Activated CD8-positive, alpha-beta memory T cell treated with anti-CD3 and anti-CD28 coated beads, Interleukin-2, amount 50 U/mL, for 1 hour (primary cell): ENCODE measurements at regions not wholly inside any gene's neighbourhood (a gene's known extent, or its start where the extent isn't known, plus 50 kb on each side); places are given as distances from the start of the nearest gene placed in this dataset.
"Not testable (repeated sequence)": the region's sequence is repeated elsewhere in the genome, so short reads cannot be mapped to it uniquely, and the experiment has no call there.

Source experiments
- DNase-seq: peaks from one replicate; pipeline ENCODE4 v3.0.0-alpha.2; 2020; ENCODE audit errors: extremely low read depth

GRCh38 chrX:140337263-140337662, 167.6 kb downstream of the SOX3 start:
- DNase-seq: no peak

- no peak for DNase-seq
Measured at GRCh38 chrX:140318296-140318695, 186.6 kb downstream of the SOX3 start.

- DNase-seq: no peak
Measured at GRCh38 chrX:140317462-140317861, 187.4 kb downstream of the SOX3 start.

GRCh38 chrX:140298960-140299825, 205.7 kb downstream of the SOX3 start:
- DNase-seq: no peak

- DNase-seq: no peak
Measured at GRCh38 chrX:140297273-140297672, 207.6 kb downstream of the SOX3 start.

GRCh38 chrX:140292961-140293360, 211.9 kb downstream of the SOX3 start:
- no peak for DNase-seq

GRCh38 chrX:140292188-140292587, 212.7 kb downstream of the SOX3 start:
- no peak for DNase-seq

- DNase-seq: no peak
Measured at GRCh38 chrX:140274811-140275525, 229.9 kb downstream of the SOX3 start.

GRCh38 chrX:140273921-140274320, 230.9 kb downstream of the SOX3 start:
- DNase-seq: no peak

GRCh38 chrX:140250391-140250790, 254.5 kb downstream of the SOX3 start:
- no peak for DNase-seq

GRCh38 chrX:140249088-140249487, 255.8 kb downstream of the SOX3 start:
- DNase-seq: no peak

- no peak for DNase-seq
Measured at GRCh38 chrX:140229191-140229590, 263.9 kb upstream of the CXorf66 start.

GRCh38 chrX:140226037-140226436, 260.7 kb upstream of the CXorf66 start:
- DNase-seq: not testable (repeated sequence)

- not testable (repeated sequence) for DNase-seq
Measured at GRCh38 chrX:140215894-140216293, 250.6 kb upstream of the CXorf66 start.

- not testable (repeated sequence) for DNase-seq
Measured at GRCh38 chrX:140214518-140214917, 249.2 kb upstream of the CXorf66 start.

GRCh38 chrX:140206657-140207056, 241.3 kb upstream of the CXorf66 start:
- DNase-seq: no peak

- no peak for DNase-seq
Measured at GRCh38 chrX:140190441-140191108, 225.3 kb upstream of the CXorf66 start.

- no peak for DNase-seq
Measured at GRCh38 chrX:140180585-140180984, 215.3 kb upstream of the CXorf66 start.

GRCh38 chrX:140177821-140178220, 212.5 kb upstream of the CXorf66 start:
- DNase-seq: no peak

GRCh38 chrX:140172401-140172800, 207.1 kb upstream of the CXorf66 start:
- no peak for DNase-seq

- DNase-seq: no peak
Measured at GRCh38 chrX:140167551-140167950, 202.2 kb upstream of the CXorf66 start.

GRCh38 chrX:140165849-140166248, 200.5 kb upstream of the CXorf66 start:
- no peak for DNase-seq

GRCh38 chrX:140164391-140164790, 199.1 kb upstream of the CXorf66 start:
- no peak for DNase-seq
